ENCODE measurements at regions not wholly inside any gene's neighbourhood (a gene's known extent, or its start where the extent isn't known, plus 50 kb on each side); places are given as distances from the start of the nearest gene placed in this dataset.

- no peak for TF ChIP-seq POLR2A (IDR thresholded peaks at IDR 0.05)
- TF ChIP-seq EP300 (IDR thresholded peaks at IDR 0.05), result no peak
- no peak for TF ChIP-seq CTCF (IDR thresholded peaks at IDR 0.05)
- TF ChIP-seq POLR2AphosphoS5 (IDR thresholded peaks at IDR 0.05), result no peak
These were observed 649.4 kb upstream of the SLC8A1 start for GRCh38 chr2:41101281-41101680.
